ENCODE measurements at regions not wholly inside any gene's neighbourhood (a gene's known extent, or its start where the extent isn't known, plus 50 kb on each side); places are given as distances from the start of the nearest gene placed in this dataset.
"Not testable (repeated sequence)": the region's sequence is repeated elsewhere in the genome, so short reads cannot be mapped to it uniquely, and the experiment has no call there.

DNA sequence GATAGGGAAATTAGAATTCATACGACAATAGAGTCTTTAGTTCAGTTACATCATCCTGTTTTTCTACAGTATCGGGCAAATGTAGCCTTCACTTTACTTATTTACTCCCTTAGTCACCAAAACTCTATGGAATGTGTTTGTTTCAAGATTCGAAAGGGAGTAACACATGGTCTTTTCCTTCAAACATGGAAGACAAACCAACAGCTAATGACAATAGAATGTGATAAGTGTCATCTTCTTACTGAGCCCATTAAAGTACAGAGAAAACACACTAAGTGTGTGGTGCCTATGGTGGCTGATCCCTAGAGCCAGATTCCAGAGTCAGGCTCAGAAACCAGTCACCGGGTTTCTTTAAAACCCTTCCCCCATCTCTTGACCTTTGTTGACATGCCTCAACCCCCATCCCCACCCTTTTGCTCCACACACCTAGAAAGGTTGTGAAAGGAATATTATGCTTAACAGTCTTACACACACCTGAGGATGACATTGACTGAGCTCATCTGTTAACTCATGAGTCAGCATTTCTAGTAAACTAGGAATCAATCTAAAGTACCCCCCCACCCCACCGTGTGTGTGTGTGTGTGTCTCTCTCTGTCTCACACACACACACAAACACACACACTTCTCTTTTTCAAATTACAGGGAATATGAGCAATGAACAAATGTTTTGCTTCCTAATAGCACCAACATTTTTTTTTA is 549.6 kb upstream of the CCDC54 start:
- H3K4me1 ChIP-seq (ENCODE audit: insufficient read depth, low read length) = peaks cover 54% of the 10 kb centered on the region

GRCh38 chr3:106829206-106829605 is 548.0 kb upstream of the CCDC54 start:
- H3K4me1 ChIP-seq (ENCODE audit: insufficient read depth, low read length) = peaks cover 54% of the 10 kb centered on the region
- no peak overlapping the region for H3K9ac ChIP-seq (ENCODE audit: low read depth, low read length)
- H3K9me3 ChIP-seq (ENCODE audit: control insufficient read depth, insufficient read depth, low read length) = peaks cover 21% of the 10 kb centered on the region

More for the DNA sequence above, 549.6 kb upstream of the CCDC54 start:
- H3K9ac ChIP-seq (ENCODE audit: low read depth, low read length) = no peak overlapping the region
- H3K36me3 ChIP-seq (ENCODE audit: insufficient read depth, low read length) = no peaks in the 10 kb centered on the region
- peaks cover 11% of the 10 kb centered on the region for H3K9me3 ChIP-seq (ENCODE audit: control insufficient read depth, insufficient read depth, low read length)

GRCh38 chr3:106830334-106830733 is 546.9 kb upstream of the CCDC54 start:
- H3K4me1 ChIP-seq (ENCODE audit: insufficient read depth, low read length) = peaks cover 47% of the 10 kb centered on the region
- H3K9me3 ChIP-seq (ENCODE audit: control insufficient read depth, insufficient read depth, low read length) = peaks cover 24% of the 10 kb centered on the region
- no peaks in the 10 kb centered on the region for H3K36me3 ChIP-seq (ENCODE audit: insufficient read depth, low read length)
- H3K9ac ChIP-seq (ENCODE audit: low read depth, low read length) = no peak overlapping the region

More at GRCh38 chr3:106829206-106829605, 548.0 kb upstream of the CCDC54 start:
- no peaks in the 10 kb centered on the region for H3K36me3 ChIP-seq (ENCODE audit: insufficient read depth, low read length)

DNA sequence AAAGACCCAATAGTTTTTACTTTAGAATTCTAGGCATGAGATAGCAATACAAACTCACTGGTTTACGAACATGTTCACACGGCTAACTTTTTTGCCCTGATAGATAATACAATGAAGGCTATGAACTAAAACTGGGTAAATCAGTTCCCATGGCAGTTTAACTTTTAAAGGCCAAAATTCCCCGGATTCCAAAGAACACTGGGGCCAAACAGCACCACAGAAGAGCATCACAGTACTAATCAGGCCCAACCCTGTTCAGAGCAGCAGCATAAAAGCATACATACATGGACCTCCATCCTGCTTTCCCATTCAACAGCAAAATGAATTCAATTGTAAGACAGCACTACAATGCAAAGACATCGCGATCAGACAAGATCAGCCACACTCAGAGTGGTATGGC is 540.3 kb upstream of the CCDC54 start:
- Histone ChIP-seq H3K9me3 (ENCODE audit: control insufficient read depth, insufficient read depth, low read length) (peaks cover 19% of the 10 kb centered on the region), H3K9ac (ENCODE audit: low read depth, low read length) (no peak overlapping the region), H3K4me1 (ENCODE audit: insufficient read depth, low read length) (peaks cover 8% of the 10 kb centered on the region; the same call in 1 of the 2 replicates), H3K36me3 (ENCODE audit: insufficient read depth, low read length) (no peaks in the 10 kb centered on the region)

GRCh38 chr3:106837616-106838015 is 539.6 kb upstream of the CCDC54 start:
- Histone ChIP-seq H3K9ac (ENCODE audit: low read depth, low read length) (no peak overlapping the region), H3K36me3 (ENCODE audit: insufficient read depth, low read length) (no peaks in the 10 kb centered on the region), H3K4me1 (ENCODE audit: insufficient read depth, low read length) (peaks cover 8% of the 10 kb centered on the region; the same call in 1 of the 2 replicates), H3K9me3 (ENCODE audit: control insufficient read depth, insufficient read depth, low read length) (peaks cover 14% of the 10 kb centered on the region)

GRCh38 chr3:106839576-106840280 is 537.5 kb upstream of the CCDC54 start:
- Histone ChIP-seq H3K9me3 (ENCODE audit: control insufficient read depth, insufficient read depth, low read length) (no peaks in the 10 kb centered on the region), H3K4me1 (ENCODE audit: insufficient read depth, low read length) (peaks cover 8% of the 10 kb centered on the region; the same call in 1 of the 2 replicates), H3K9ac (ENCODE audit: low read depth, low read length) (no peak overlapping the region), H3K36me3 (ENCODE audit: insufficient read depth, low read length) (no peaks in the 10 kb centered on the region)

DNA sequence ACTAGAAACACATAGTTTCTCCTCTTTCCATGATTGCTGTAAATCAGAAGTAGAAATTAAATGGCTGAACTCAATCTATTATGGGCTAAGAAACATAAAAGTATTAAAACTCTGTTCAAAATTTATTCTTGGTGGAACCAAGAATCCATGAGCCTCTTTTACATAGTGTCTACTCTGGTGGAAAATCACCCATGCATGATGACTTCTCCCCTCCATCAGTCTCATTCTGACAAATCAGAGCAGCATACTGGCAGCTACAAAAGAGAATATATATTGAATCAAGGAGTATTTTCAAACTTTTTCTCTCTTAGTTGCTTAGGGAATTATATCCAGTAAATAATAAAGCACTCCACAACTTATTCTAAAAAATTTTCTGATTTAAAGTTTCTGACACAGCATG is 536.9 kb upstream of the CCDC54 start:
- Histone ChIP-seq H3K36me3 (ENCODE audit: insufficient read depth, low read length) (no peaks in the 10 kb centered on the region), H3K9me3 (ENCODE audit: control insufficient read depth, insufficient read depth, low read length) (no peaks in the 10 kb centered on the region), H3K4me1 (ENCODE audit: insufficient read depth, low read length) (peaks cover 8% of the 10 kb centered on the region; the same call in 1 of the 2 replicates), H3K9ac (ENCODE audit: low read depth, low read length) (no peak overlapping the region)

- Histone ChIP-seq H3K9me3 (ENCODE audit: control insufficient read depth, insufficient read depth, low read length) (no peaks in the 10 kb centered on the region), H3K9ac (ENCODE audit: low read depth, low read length) (no peak overlapping the region), H3K4me1 (ENCODE audit: insufficient read depth, low read length) (peaks cover 2% of the 10 kb centered on the region; the same call in 1 of the 2 replicates), H3K36me3 (ENCODE audit: insufficient read depth, low read length) (no peaks in the 10 kb centered on the region)
Observed at GRCh38 chr3:106842151-106842550, 535.1 kb upstream of the CCDC54 start.

DNA sequence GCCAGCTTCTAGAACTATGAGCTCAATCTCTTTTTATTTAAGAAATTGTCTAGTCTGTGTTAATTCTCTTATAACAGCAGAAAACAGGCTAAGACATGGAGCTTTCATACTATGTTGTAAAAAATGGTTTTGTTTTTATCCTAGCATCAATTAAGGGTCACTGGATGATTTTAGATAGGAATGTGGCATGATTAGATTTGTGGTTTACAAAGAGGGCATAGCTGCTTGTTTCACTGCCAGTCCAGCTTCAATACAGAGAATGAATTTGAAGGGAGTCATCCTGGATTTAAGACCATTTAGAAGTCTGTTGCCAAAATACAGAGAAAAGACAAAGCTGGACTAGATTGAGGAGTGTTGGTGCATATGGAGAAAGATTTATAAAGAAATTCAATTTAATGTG is 532.6 kb upstream of the CCDC54 start:
- no peaks in the 10 kb centered on the region for H3K36me3 ChIP-seq (ENCODE audit: insufficient read depth, low read length)
- H3K9me3 ChIP-seq (ENCODE audit: control insufficient read depth, insufficient read depth, low read length) = no peaks in the 10 kb centered on the region
- no peak overlapping the region for H3K9ac ChIP-seq (ENCODE audit: low read depth, low read length)
- no peaks in the 10 kb centered on the region for H3K4me1 ChIP-seq (ENCODE audit: insufficient read depth, low read length)

GRCh38 chr3:106848099-106848498 is 529.1 kb upstream of the CCDC54 start:
- Histone ChIP-seq H3K36me3 (ENCODE audit: insufficient read depth, low read length) (no peaks in the 10 kb centered on the region), H3K4me1 (ENCODE audit: insufficient read depth, low read length) (no peaks in the 10 kb centered on the region), H3K9ac (ENCODE audit: low read depth, low read length) (no peak overlapping the region), H3K9me3 (ENCODE audit: control insufficient read depth, insufficient read depth, low read length) (no peaks in the 10 kb centered on the region)

GRCh38 chr3:106850437-106850836 is 526.8 kb upstream of the CCDC54 start:
- no peak overlapping the region for H3K9ac ChIP-seq (ENCODE audit: low read depth, low read length)
- H3K36me3 ChIP-seq (ENCODE audit: insufficient read depth, low read length) = no peaks in the 10 kb centered on the region
- no peaks in the 10 kb centered on the region for H3K4me1 ChIP-seq (ENCODE audit: insufficient read depth, low read length)

DNA sequence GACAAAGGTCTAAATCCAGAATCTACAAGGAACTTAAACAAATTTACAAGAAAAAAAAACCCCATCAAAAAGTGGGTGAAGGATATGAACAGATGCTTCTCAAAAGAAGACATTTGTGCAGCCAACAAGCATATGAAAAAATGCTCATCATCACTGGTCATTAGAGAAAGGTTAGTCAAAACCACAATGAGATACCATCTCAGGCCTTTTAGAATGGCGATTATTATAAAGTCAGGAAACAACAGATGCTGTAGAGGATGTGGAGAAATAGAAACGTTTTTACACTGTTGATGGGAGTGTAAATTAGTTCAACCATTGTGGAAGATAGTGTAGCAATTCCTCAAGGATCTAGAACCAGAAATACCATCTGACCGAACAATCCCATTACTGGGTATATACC is 518.9 kb upstream of the CCDC54 start:
- peaks cover 12% of the 10 kb centered on the region for H3K4me1 ChIP-seq (ENCODE audit: insufficient read depth, low read length)
- not testable (repeated sequence) for H3K9ac ChIP-seq (ENCODE audit: low read depth, low read length); H3K36me3 ChIP-seq (ENCODE audit: insufficient read depth, low read length); H3K9me3 ChIP-seq (ENCODE audit: control insufficient read depth, insufficient read depth, low read length)

More at GRCh38 chr3:106850437-106850836, 526.8 kb upstream of the CCDC54 start:
- H3K9me3 ChIP-seq (ENCODE audit: control insufficient read depth, insufficient read depth, low read length) = no peaks in the 10 kb centered on the region; the same call in 1 of the 2 replicates

DNA sequence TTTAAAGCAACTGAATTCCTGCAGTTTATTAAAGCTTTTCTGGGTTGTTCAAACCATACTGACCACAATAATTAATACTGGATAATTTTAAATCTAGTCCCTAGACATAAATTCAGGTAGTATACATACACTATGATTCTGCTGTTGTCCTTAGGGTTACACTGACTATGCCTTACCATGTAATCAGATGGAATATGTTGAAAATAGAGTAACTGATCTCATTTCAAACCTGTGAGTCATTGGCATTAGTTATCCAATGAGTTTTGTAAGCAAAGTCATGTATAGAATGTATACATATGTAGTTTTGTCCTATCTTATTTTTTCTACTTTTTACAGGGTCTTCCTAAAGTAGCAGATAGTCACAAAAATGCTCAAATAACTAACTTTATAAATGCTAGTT is 517.1 kb upstream of the CCDC54 start:
- H3K9ac ChIP-seq (ENCODE audit: low read depth, low read length) = no peak overlapping the region
- peaks cover 12% of the 10 kb centered on the region for H3K4me1 ChIP-seq (ENCODE audit: insufficient read depth, low read length)
- H3K36me3 ChIP-seq (ENCODE audit: insufficient read depth, low read length) = no peaks in the 10 kb centered on the region
- no peaks in the 10 kb centered on the region for H3K9me3 ChIP-seq (ENCODE audit: control insufficient read depth, insufficient read depth, low read length)

DNA sequence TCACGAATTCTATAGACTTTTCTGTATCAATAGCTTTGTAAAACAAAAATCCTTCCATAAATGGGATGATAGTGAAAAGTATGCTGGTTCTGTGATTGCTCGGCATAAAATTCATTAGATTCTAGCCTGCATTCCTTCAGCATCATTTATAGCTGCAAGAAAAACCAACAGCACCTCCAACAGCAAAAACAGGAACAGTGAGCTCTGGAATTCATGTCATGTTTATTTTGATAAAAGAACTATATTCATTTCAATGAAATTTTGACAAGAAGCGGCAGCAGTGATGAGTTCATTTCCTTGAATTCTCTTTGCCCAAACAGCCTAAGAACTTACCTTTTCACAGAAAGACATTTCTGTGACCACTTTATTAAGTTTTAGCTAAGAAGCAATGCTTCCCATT is 515.2 kb upstream of the CCDC54 start:
- Histone ChIP-seq H3K36me3 (ENCODE audit: insufficient read depth, low read length) (no peaks in the 10 kb centered on the region), H3K9me3 (ENCODE audit: control insufficient read depth, insufficient read depth, low read length) (no peaks in the 10 kb centered on the region), H3K4me1 (ENCODE audit: insufficient read depth, low read length) (peaks cover 12% of the 10 kb centered on the region), H3K9ac (ENCODE audit: low read depth, low read length) (no peak overlapping the region)

DNA sequence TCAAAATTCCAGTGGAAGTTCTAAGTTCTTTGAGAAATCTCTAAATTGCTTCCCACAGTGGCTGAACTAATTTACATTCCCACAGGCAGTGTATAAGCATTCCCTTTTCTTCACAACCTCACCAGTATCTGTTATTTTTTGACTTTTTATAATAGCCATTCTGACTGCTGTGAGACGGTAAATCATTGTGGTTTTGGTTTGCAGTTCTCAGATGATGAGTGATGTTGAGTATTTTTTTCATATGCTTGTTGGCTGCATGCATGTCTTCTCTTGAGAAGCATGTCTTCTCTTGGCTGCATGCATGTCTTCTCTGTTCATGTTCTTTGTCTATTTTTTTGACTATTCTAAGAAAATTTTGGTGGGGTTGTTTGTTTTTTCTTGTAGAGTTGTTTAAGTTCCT is 499.6 kb upstream of the CCDC54 start:
- peaks cover 13% of the 10 kb centered on the region for H3K4me1 ChIP-seq (ENCODE audit: insufficient read depth, low read length)
- H3K36me3 ChIP-seq (ENCODE audit: insufficient read depth, low read length) = no peaks in the 10 kb centered on the region; the same call in 1 of the 2 replicates
- H3K9me3 ChIP-seq (ENCODE audit: control insufficient read depth, insufficient read depth, low read length) = no peaks in the 10 kb centered on the region
- no peak overlapping the region for H3K9ac ChIP-seq (ENCODE audit: low read depth, low read length)

Data from ES-I3 (cell line).